Smooth muscle cell (in vitro differentiated cells): ENCODE measurements at regions not wholly inside any gene's neighbourhood (a gene's known extent, or its start where the extent isn't known, plus 50 kb on each side); places are given as distances from the start of the nearest gene placed in this dataset.

ENCODE experiments used
- DNase-seq: peaks from one replicate; lab custom pipeline; 2025; ENCODE audit not compliant: unreplicated experiment; lab: John Stamatoyannopoulos, UW
- H2AFZ ChIP-seq: fragments of 200-600 bp; sonication (generic); 2 replicates; pipeline ENCODE4 v1.6.0; 2016; ENCODE audit warnings: antibody characterized with exemption, low read depth, mild to moderate bottlenecking
- H3F3A ChIP-seq: fragments of 200-600 bp; sonication (generic); 2 replicates; pipeline ENCODE4 v1.6.0; 2017; ENCODE audit warnings: antibody characterized with exemption, low read depth
- H3K27ac ChIP-seq: fragments of 200-600 bp; sonication (generic); 2 replicates; pipeline ENCODE4 v1.5.1; 2016; ENCODE audit warnings: low read depth, mild to moderate bottlenecking
- H3K27me3 ChIP-seq: fragments of 200-600 bp; sonication (generic); 2 replicates; pipeline ENCODE4 v1.6.1; 2016; ENCODE audit warnings: low read depth, mild to moderate bottlenecking
- H3K36me3 ChIP-seq: fragments of 200-600 bp; sonication (generic); 2 replicates; pipeline ENCODE4 v1.5.1; 2016; ENCODE audit warnings: low read depth
- H3K4me1 ChIP-seq: fragments of 200-600 bp; sonication (generic); 2 replicates; pipeline ENCODE4 v1.5.1; 2016; ENCODE audit warnings: low read depth
- H3K4me2 ChIP-seq: fragments of 200-600 bp; sonication (generic); 2 replicates; pipeline ENCODE4 v1.6.0; 2016; ENCODE audit warnings: mild to moderate bottlenecking
- H3K4me3 ChIP-seq: fragments of 200-600 bp; sonication (generic); 2 replicates; pipeline ENCODE4 v1.5.1; 2016; ENCODE audit warnings: mild to moderate bottlenecking
- H3K79me2 ChIP-seq: fragments of 200-600 bp; sonication (generic); 2 replicates; pipeline ENCODE4 v1.6.0; 2016; ENCODE audit warnings: low read depth, mild to moderate bottlenecking
- H3K9ac ChIP-seq: fragments of 200-600 bp; sonication (generic); 2 replicates; pipeline ENCODE4 v1.6.0; 2016; ENCODE audit warnings: low read depth
- H3K9me3 ChIP-seq: fragments of 200-600 bp; sonication (generic); replicated peaks from 2 replicates; pipeline ENCODE4 v1.5.1; 2016; ENCODE audit warnings: low read depth
- H4K20me1 ChIP-seq: fragments of 200-600 bp; sonication (generic); 2 replicates; pipeline ENCODE4 v1.6.0; 2016; ENCODE audit warnings: low read depth
- WGBS: methylation state at CpG from one replicate; pipeline ENCODE4 v1.1.7; 2016; ENCODE audit warnings: low lambda C conversion rate; 5-methylcytosine and 5-hydroxymethylcytosine counted together
- TF ChIP-seq, protein P1 (sequence below): fragments of 200-600 bp; sonication (generic); IDR thresholded peaks from 2 replicates; pipeline ENCODE4 v1.5.1; 2017; ENCODE audit warnings: borderline replicate concordance, mild to moderate bottlenecking, antibody characterized with exemption; ENCODE audit not compliant: insufficient read depth, poor library complexity, severe bottlenecking

DNA sequence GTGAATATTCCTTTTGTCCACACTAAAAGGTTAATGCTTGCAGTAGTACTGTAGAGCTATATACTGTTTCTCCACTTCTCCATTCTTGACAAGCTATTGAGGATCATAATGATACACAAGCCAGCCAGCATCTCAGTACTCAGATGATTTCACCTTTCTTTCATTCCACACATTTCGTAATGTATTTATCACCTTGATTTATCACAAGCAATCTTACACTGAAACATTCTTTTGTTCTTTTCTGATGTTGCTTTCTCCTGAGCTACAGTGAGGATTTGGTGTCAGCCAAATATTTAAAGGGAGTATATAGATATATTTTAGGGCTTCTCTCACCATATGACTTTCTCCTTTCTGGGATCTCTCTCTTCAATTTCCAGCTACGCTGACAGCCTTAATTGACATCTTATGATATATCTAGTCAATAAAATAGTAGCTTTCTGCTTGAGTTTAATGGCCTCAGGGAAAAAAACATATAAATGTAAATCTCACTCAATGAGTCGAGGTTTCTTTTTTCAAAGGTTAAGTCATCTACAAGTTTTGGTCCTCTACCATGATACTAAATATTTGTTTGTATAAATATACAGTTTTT, 1327.0 kb downstream of the NSUN3 start:
- no peak for DNase-seq
- Histone ChIP-seq H3K9ac (no peak overlapping the region), H3K36me3 (no peaks in the 10 kb centered on the region), H3K27me3 (no peaks in the 10 kb centered on the region), H3K27ac (no peak overlapping the region), H3K79me2 (no peaks in the 10 kb centered on the region), H4K20me1 (no peaks in the 10 kb centered on the region), H3K9me3 (no peaks in the 10 kb centered on the region), H3K4me1 (no peaks in the 10 kb centered on the region), H3K4me2 (no peak overlapping the region), H3K4me3 (no peak overlapping the region), H3F3A (no peaks in the 10 kb centered on the region), H2AFZ (no peak overlapping the region)
- TF ChIP-seq, protein P1, sequence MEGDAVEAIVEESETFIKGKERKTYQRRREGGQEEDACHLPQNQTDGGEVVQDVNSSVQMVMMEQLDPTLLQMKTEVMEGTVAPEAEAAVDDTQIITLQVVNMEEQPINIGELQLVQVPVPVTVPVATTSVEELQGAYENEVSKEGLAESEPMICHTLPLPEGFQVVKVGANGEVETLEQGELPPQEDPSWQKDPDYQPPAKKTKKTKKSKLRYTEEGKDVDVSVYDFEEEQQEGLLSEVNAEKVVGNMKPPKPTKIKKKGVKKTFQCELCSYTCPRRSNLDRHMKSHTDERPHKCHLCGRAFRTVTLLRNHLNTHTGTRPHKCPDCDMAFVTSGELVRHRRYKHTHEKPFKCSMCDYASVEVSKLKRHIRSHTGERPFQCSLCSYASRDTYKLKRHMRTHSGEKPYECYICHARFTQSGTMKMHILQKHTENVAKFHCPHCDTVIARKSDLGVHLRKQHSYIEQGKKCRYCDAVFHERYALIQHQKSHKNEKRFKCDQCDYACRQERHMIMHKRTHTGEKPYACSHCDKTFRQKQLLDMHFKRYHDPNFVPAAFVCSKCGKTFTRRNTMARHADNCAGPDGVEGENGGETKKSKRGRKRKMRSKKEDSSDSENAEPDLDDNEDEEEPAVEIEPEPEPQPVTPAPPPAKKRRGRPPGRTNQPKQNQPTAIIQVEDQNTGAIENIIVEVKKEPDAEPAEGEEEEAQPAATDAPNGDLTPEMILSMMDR, result no peak
- 88% methylated on average over 3 of the region's 3 CpGs for WGBS

DNA sequence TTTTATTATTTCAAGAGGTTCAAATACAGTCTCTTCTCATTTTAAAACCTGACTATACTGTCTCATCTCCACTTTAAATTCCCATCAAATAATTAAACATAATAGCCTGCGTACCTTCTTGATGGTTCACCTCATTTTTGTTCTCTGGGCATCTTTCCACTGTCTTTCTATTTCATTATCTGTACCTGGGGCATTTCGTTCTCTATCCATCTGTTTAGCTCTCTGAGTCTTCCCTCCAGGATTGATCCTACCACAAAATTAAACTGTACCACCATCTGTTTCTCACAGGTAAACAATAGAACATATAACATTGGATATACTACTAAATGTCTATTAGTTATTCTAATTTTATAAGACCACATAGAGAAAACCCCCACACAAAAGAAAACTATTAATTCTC, 1331.4 kb downstream of the NSUN3 start:
- TF ChIP-seq, protein P1, result no peak
- no peak overlapping the region for H3K4me2 ChIP-seq
- DNase-seq, result no peak
- no peaks in the 10 kb centered on the region for H3K36me3 ChIP-seq
- no peak overlapping the region for H3K4me3 ChIP-seq
- WGBS, result 85% methylated on average over 2 of the region's 2 CpGs
- no peaks in the 10 kb centered on the region for H3K4me1 ChIP-seq
- no peaks in the 10 kb centered on the region for H4K20me1 ChIP-seq
- H3F3A ChIP-seq, result no peaks in the 10 kb centered on the region
- no peaks in the 10 kb centered on the region for H3K79me2 ChIP-seq
- H2AFZ ChIP-seq, result no peak overlapping the region
- H3K27me3 ChIP-seq, result no peaks in the 10 kb centered on the region
- H3K9ac ChIP-seq, result no peak overlapping the region
- no peaks in the 10 kb centered on the region for H3K9me3 ChIP-seq
- no peak overlapping the region for H3K27ac ChIP-seq

DNA sequence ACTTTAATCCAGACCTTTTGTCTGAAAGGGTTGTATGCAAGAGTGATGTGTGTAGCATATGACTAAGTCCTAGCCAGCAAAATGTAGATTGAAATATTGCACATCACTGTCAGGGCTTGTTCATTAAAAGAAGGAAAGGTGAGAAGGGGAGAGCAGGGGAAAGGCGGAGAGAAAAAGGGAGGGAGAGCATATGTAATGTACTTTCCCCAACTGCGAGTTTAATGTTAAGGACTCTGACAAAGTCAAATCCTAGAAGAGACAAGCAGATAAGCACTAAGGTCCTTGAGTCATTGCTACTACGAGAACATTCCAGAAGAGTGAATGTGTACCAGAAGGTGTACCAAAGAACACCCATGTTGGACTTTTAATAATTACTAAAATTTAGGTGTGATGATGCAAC, 1336.7 kb downstream of the NSUN3 start:
- 68% methylated on average over 3 of the region's 3 CpGs for WGBS
- TF ChIP-seq, protein P1, result no peak
- Histone ChIP-seq H3K4me2 (no peak overlapping the region), H3F3A (no peaks in the 10 kb centered on the region), H3K27me3 (no peaks in the 10 kb centered on the region), H3K9ac (no peak overlapping the region), H3K9me3 (no peaks in the 10 kb centered on the region), H2AFZ (no peak overlapping the region), H3K4me3 (no peak overlapping the region), H3K36me3 (no peaks in the 10 kb centered on the region), H3K4me1 (no peaks in the 10 kb centered on the region), H4K20me1 (no peaks in the 10 kb centered on the region), H3K27ac (no peak overlapping the region), H3K79me2 (no peaks in the 10 kb centered on the region)
- no peak for DNase-seq

DNA sequence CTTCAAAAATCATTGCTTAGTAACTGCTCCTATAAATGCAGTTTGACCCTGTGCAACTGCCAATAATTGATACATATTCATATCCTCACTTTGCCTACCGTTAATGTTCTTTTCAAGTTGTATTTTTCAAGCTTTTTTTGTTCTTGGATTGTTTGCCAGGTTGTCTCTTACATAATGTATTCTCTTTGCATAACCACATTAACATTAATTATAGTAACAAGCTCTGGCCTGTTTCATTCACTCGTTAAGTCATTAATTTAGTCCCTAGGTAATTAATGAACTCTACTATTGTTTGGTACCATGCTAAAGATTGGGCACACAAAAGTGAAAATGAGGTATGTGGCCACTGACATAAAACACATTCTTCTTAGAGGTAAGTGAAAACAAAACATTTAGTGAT, 1338.8 kb downstream of the NSUN3 start:
- H3F3A ChIP-seq, result no peaks in the 10 kb centered on the region
- no peak overlapping the region for H3K9ac ChIP-seq
- H3K27ac ChIP-seq, result no peak overlapping the region
- no peak for DNase-seq
- no peaks in the 10 kb centered on the region for H3K4me1 ChIP-seq
- no peaks in the 10 kb centered on the region for H3K79me2 ChIP-seq
- no peak overlapping the region for H2AFZ ChIP-seq
- no peak overlapping the region for H3K4me3 ChIP-seq
- no peaks in the 10 kb centered on the region for H4K20me1 ChIP-seq
- H3K27me3 ChIP-seq, result no peaks in the 10 kb centered on the region
- H3K36me3 ChIP-seq, result no peaks in the 10 kb centered on the region
- H3K4me2 ChIP-seq, result no peak overlapping the region
- WGBS, result 98% methylated on average over 2 of the region's 2 CpGs
- H3K9me3 ChIP-seq, result no peaks in the 10 kb centered on the region
- TF ChIP-seq, protein P1, result no peak
